ENCODE measurements at regions not wholly inside any gene's neighbourhood (a gene's known extent, or its start where the extent isn't known, plus 50 kb on each side); places are given as distances from the start of the nearest gene placed in this dataset.

- TF ChIP-seq EZH2phosphoT487 (IDR thresholded peaks at IDR 0.05; ENCODE audit: borderline replicate concordance, low read length) (no peak), CTCF (IDR thresholded peaks at IDR 0.05; ENCODE audit: low read depth, low read length, poor library complexity, severe bottlenecking) (no peak)
Observed at GRCh38 chr6:71523548-71523947, 234.9 kb downstream of the OGFRL1 start.

Data from DOHH2 (cell line).